Pancreas (tissue), 10 donors: ENCODE measurements at regions not wholly inside any gene's neighbourhood (a gene's known extent, or its start where the extent isn't known, plus 50 kb on each side); places are given as distances from the start of the nearest gene placed in this dataset.

Source experiments
- ATAC-seq, 4 donors: fragments of 200-7000 bp; cut with Tn5 transposase; one replicate each; pipeline versions ENCODE4 v1.8.0 to v1.9.1; 2020; ENCODE audit warnings: mild to moderate bottlenecking in 4 of 4, moderate library complexity in 4 of 4
- DNase-seq, 6 donors: peaks; one replicate each; pipeline ENCODE4 v3.0.0-alpha.2; 2020
- FAIRE-seq: peaks from 2 replicates; lab custom pipeline; 2012; peaks lifted over from hg19 to GRCh38; lab: Jason Lieb, UNC
- H3K27ac ChIP-seq, 4 donors: fragments of 200-600 bp; sonication (generic); 1 replicate in 3 of 4; 2 replicates in 1 of 4; pipeline versions ENCODE4 v1.5.0 to v1.8.0; 2020
- H3K27me3 ChIP-seq, 4 donors: fragments of 200-600 bp; one replicate each; pipeline ENCODE4 v1.8.0; 2021
- H3K36me3 ChIP-seq, 3 donors: fragments of 200-600 bp; sonication (generic) in 1 of 3; one replicate each; pipeline versions ENCODE4 v1.5.0 to v1.8.0; 2020 to 2021
- H3K4me1 ChIP-seq, 3 donors: fragments of 200-600 bp; one replicate each; pipeline ENCODE4 v1.8.0; 2021
- H3K4me3 ChIP-seq, 4 donors: fragments of 200-600 bp; sonication (generic) in 2 of 4; one replicate each; pipeline versions ENCODE4 v1.5.0 to v1.8.0; 2020 to 2021
- H3K9me3 ChIP-seq, 4 donors: fragments of 200-600 bp; one replicate each; pipeline ENCODE4 v1.8.0; 2021
- WGBS, 2 donors: extraction: QIAGEN DNeasy Blood & Tissue Kit; methylation state at CpG; one replicate each; pipeline ENCODE4 v1.1.7; 2013; 5-methylcytosine and 5-hydroxymethylcytosine counted together
- intact Hi-C, 3 donors: fragments of 100-400 bp; cut with DNase I; formaldehyde crosslinking; loops; one replicate each; pipeline versions ENCODE4 v1.11.1 to v1.14.2; 2022
- microRNA-seq, 2 donors: library from miRNA; unstranded; fragments of <30 nt; microRNA quantifications; one replicate each; pipeline versions ENCODE4 to v1.1.0, GENCODE V29; 2019 to 2020
- TF ChIP-seq, protein P1 (sequence below), 4 donors: fragments of 200-600 bp; sonication (generic) in 3 of 4; IDR thresholded peaks; one replicate each; pipeline versions ENCODE4 v1.5.0 to v1.8.0; 2021; ENCODE audit warnings: antibody characterized with exemption in 4 of 4
- donor health status: healthy with polysubstance abuse.
- donor health status: DM: no; HTN: no; CAD: no; lungs with moderate emphysema.
- donor health status: DM: no; HTN: no; CAD: no.
- donor health status: control.
- donor health status: control.
- donor health status: Bipolar disorder and iron deficiency.
- donor health status: DM: yes; HTN: yes; CAD: no.
- donor health status: DM: no; HTN: no; CAD: no.
- donor health status: DM: no; HTN: no; CAD: no.
- donor health status: DM: yes; HTN: yes; CAD: no.

- ATAC-seq (no peak), FAIRE-seq (no peak), DNase-seq (no peak)
- 78 to 81% methylated on average over 7 of the region's 7 CpGs for WGBS, 2 donors
- H3K4me3 ChIP-seq = no peak overlapping the region
- H3K9me3 ChIP-seq = no peaks in the 10 kb centered on the region
- no peaks in the 10 kb centered on the region for H3K4me1 ChIP-seq
- no peak overlapping the region for H3K27ac ChIP-seq
- intact Hi-C loops = no loop called here
- H3K36me3 ChIP-seq = no peaks in the 10 kb centered on the region
- TF ChIP-seq, protein P1, sequence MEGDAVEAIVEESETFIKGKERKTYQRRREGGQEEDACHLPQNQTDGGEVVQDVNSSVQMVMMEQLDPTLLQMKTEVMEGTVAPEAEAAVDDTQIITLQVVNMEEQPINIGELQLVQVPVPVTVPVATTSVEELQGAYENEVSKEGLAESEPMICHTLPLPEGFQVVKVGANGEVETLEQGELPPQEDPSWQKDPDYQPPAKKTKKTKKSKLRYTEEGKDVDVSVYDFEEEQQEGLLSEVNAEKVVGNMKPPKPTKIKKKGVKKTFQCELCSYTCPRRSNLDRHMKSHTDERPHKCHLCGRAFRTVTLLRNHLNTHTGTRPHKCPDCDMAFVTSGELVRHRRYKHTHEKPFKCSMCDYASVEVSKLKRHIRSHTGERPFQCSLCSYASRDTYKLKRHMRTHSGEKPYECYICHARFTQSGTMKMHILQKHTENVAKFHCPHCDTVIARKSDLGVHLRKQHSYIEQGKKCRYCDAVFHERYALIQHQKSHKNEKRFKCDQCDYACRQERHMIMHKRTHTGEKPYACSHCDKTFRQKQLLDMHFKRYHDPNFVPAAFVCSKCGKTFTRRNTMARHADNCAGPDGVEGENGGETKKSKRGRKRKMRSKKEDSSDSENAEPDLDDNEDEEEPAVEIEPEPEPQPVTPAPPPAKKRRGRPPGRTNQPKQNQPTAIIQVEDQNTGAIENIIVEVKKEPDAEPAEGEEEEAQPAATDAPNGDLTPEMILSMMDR (IDR thresholded peaks at IDR 0.05) = no peak
- no peaks in the 10 kb centered on the region for H3K27me3 ChIP-seq
Measured at GRCh38 chr22:47230251-47230650, 467.8 kb downstream of the TBC1D22A start.

GRCh38 chr22:47228767-47229166 is 466.3 kb downstream of the TBC1D22A start:
- FAIRE-seq (no peak), DNase-seq (no peak), ATAC-seq (no peak)
- Histone ChIP-seq H3K27ac (no peak overlapping the region), H3K4me3 (no peak overlapping the region), H3K36me3 (no peaks in the 10 kb centered on the region), H3K4me1 (no peaks in the 10 kb centered on the region), H3K9me3 (no peaks in the 10 kb centered on the region), H3K27me3 (no peaks in the 10 kb centered on the region)
- intact Hi-C loops = no loop called here
- TF ChIP-seq, protein P1 (IDR thresholded peaks at IDR 0.05) = no peak
- 81 to 82% methylated on average over 3 of the region's 3 CpGs for WGBS, 2 donors

DNA sequence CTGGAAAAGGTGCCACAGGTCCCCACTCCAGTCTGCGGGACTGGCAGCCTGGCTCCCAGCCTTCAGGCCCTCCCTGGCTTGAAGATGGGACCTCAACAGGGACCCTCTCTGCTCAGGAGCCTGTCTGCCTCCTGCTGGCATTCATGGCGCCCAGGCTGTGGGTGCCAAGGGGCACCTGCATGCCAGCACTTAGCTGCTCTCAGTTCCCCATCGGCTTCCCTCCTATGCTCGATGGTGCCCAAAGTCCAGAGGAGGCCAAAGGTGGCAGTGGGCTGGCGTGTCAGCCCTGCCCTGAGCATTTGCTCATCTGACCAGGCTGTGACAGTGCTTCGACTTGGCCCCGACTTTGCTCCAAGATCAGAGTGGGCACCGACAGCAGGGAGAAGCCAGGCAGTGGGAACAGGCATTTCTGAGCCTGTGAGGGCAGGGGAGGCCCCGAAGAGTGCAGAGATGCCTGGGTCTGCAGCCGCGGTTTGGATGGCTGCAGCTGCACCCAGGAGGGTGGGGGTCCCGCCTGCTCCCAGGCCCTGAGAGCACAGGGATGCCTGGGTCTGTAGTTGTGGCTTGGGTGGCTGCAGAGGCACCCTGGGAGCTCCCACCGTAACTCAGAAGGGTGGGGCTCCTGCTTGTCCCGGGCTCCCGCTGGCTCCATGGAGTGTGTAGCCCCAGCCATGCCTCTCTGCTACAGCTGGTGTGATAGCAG is 463.6 kb downstream of the TBC1D22A start:
- Histone ChIP-seq H3K27me3 (no peaks in the 10 kb centered on the region), H3K36me3 (no peaks in the 10 kb centered on the region), H3K4me3 (no peak overlapping the region), H3K9me3 (no peaks in the 10 kb centered on the region), H3K4me1 (no peaks in the 10 kb centered on the region), H3K27ac (no peak overlapping the region)
- intact Hi-C loops = no loop called here
- ATAC-seq (no peak), FAIRE-seq (no peak), DNase-seq (no peak)
- TF ChIP-seq, protein P1 (IDR thresholded peaks at IDR 0.05) = no peak
- 86 to 89% methylated on average over 15 of the region's 15 CpGs for WGBS, 2 donors

DNA sequence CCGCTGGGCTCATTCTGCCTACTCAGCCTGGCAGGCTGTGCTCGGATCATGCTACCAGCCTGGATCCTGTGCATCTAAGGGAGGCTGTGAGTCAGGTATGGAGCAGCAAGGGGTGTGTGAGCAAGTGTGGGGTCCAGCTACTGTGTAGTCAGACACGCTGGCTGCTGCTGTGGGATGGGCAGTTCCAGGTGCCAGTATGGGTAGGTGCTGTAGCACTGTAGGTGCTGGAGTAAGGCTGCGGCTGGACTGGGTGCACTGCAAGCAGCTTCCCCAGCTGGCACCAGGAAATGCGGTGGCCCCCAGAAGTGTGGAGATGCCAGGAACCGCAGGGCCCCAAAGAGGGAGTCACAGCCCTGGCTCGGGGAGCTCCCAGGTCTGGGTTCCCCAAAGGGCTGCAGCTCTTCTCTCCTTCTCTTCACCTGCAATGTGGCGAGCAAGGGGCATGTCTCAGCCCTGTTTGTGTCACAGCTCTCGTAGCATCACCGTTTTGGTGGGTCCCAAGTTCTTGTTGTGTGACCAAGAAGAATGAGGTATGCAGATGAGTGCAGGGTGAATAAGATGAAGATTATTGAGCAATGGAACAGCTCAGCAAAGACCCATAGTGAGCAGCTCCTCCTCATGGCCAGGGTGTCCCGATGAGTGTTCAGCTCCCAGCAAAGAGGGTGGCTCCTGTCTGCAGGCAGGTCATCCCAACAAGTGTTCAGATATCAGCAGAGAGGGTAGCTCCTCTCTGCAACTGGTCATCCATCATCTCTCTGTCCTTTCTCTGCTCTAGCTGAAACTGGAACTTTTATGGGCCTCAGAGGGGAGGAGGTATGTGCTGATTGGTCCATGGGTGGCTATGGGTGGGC is 462.9 kb downstream of the TBC1D22A start:
- Histone ChIP-seq H3K27me3 (no peaks in the 10 kb centered on the region), H3K9me3 (no peaks in the 10 kb centered on the region), H3K4me3 (no peak overlapping the region), H3K27ac (no peak overlapping the region), H3K36me3 (no peaks in the 10 kb centered on the region), H3K4me1 (no peaks in the 10 kb centered on the region)
- intact Hi-C loops = no loop called here
- FAIRE-seq (no peak), DNase-seq (no peak), ATAC-seq (no peak)
- WGBS, 2 donors = 92 to 93% methylated on average over 10 to 11 of the region's 11 CpGs
- TF ChIP-seq, protein P1 (IDR thresholded peaks at IDR 0.05) = no peak

Small RNA genes lying in the stretch of these regions (microRNA-seq; reads per million reads assigned to microRNA genes)
- gene MIR3201 (0 reads per million in 2 donors), gene MIR3667 (0 to 0.29 reads per million in 2 donors), gene MIR4535 (0 reads per million in 2 donors)
